Glutamatergic neuron (in vitro differentiated cells): ENCODE measurements at regions not wholly inside any gene's neighbourhood (a gene's known extent, or its start where the extent isn't known, plus 50 kb on each side); places are given as distances from the start of the nearest gene placed in this dataset.

Source experiments
- DNase-seq: peaks from one replicate; pipeline ENCODE4 v3.0.0; 2022
- H3K27ac Mint-ChIP-seq: one replicate; pipeline ENCODE4 v1.8.0; 2020; ENCODE audit warnings: mild to moderate bottlenecking, mixed read lengths, inconsistent platforms; ENCODE audit not compliant: unreplicated experiment
- H3K27me3 Mint-ChIP-seq: one replicate; pipeline ENCODE4 v1.8.0; 2020; ENCODE audit warnings: mild to moderate bottlenecking, moderate library complexity, mixed read lengths, inconsistent platforms; ENCODE audit not compliant: unreplicated experiment
- H3K36me3 Mint-ChIP-seq: one replicate; pipeline ENCODE4 v1.8.0; 2020; ENCODE audit warnings: mild to moderate bottlenecking, mixed read lengths, inconsistent platforms; ENCODE audit not compliant: unreplicated experiment
- H3K4me1 Mint-ChIP-seq: one replicate; pipeline ENCODE4 v1.8.0; 2020; ENCODE audit warnings: mild to moderate bottlenecking, low read depth, mixed read lengths, inconsistent platforms; ENCODE audit not compliant: unreplicated experiment
- H3K4me3 Mint-ChIP-seq: one replicate; pipeline ENCODE4 v1.8.0; 2020; ENCODE audit warnings: mild to moderate bottlenecking, mixed read lengths, inconsistent platforms; ENCODE audit not compliant: unreplicated experiment
- H3K9me3 Mint-ChIP-seq: one replicate; pipeline ENCODE4 v1.8.0; 2020; ENCODE audit warnings: mild to moderate bottlenecking, moderate library complexity, mixed read lengths, inconsistent platforms; ENCODE audit not compliant: unreplicated experiment
- CTCF ChIP-seq: fragments of 200-600 bp; sonication (generic); IDR thresholded peaks from one replicate; pipeline ENCODE4 v1.5.0; 2021; ENCODE audit not compliant: partially characterized antibody, unreplicated experiment

- Mint-ChIP-seq H3K9me3 (no peaks in the 10 kb centered on the region), H3K27ac (no peak overlapping the region), H3K36me3 (no peaks in the 10 kb centered on the region), H3K4me3 (no peak overlapping the region), H3K4me1 (no peaks in the 10 kb centered on the region), H3K27me3 (no peaks in the 10 kb centered on the region)
- no peak for DNase-seq
- no peak for TF ChIP-seq CTCF
Measured at GRCh38 chr3:164641071-164641470, 437.2 kb downstream of the SI start.

GRCh38 chr3:164640591-164640990 lies 437.7 kb downstream of the SI start:
- TF ChIP-seq CTCF: no peak
- Mint-ChIP-seq H3K4me1 (no peaks in the 10 kb centered on the region), H3K9me3 (no peaks in the 10 kb centered on the region), H3K36me3 (no peaks in the 10 kb centered on the region), H3K27me3 (no peaks in the 10 kb centered on the region), H3K27ac (no peak overlapping the region), H3K4me3 (no peak overlapping the region)
- DNase-seq: no peak

- TF ChIP-seq CTCF: no peak
- no peaks in the 10 kb centered on the region for H3K36me3 Mint-ChIP-seq
- DNase-seq: no peak
- H3K4me1 Mint-ChIP-seq: no peaks in the 10 kb centered on the region
- H3K9me3 Mint-ChIP-seq: no peaks in the 10 kb centered on the region
- no peak overlapping the region for H3K27ac Mint-ChIP-seq
- H3K4me3 Mint-ChIP-seq: no peak overlapping the region
- H3K27me3 Mint-ChIP-seq: no peaks in the 10 kb centered on the region
Measured at GRCh38 chr3:164620956-164621355, 457.3 kb downstream of the SI start.

DNA sequence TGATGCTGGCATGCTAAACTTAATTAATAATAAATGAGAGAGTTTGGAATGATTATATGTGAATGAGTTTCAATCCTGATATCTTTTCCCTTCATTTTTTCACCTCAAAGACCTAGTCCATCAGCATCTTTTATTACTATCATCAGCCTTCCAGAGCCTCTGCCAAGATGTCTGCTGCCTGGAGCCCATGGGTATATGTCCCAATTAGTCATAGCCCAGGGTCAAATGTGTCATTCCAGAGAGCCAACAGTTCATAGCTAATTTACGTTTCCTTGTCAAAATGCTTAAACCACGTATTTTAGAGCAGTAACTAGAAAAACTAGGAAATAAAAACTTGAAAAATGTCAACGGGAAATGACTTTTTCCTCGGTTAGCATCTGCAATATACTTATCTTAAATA lies 457.9 kb downstream of the SI start:
- no peaks in the 10 kb centered on the region for H3K36me3 Mint-ChIP-seq
- H3K27me3 Mint-ChIP-seq: no peaks in the 10 kb centered on the region
- no peak for TF ChIP-seq CTCF
- no peak overlapping the region for H3K4me3 Mint-ChIP-seq
- H3K4me1 Mint-ChIP-seq: no peaks in the 10 kb centered on the region
- DNase-seq: no peak
- H3K27ac Mint-ChIP-seq: no peak overlapping the region
- no peaks in the 10 kb centered on the region for H3K9me3 Mint-ChIP-seq

GRCh38 chr3:164612751-164613150 lies 465.5 kb downstream of the SI start:
- no peak overlapping the region for H3K4me3 Mint-ChIP-seq
- no peak for DNase-seq
- no peaks in the 10 kb centered on the region for H3K4me1 Mint-ChIP-seq
- no peak for TF ChIP-seq CTCF
- no peaks in the 10 kb centered on the region for H3K36me3 Mint-ChIP-seq
- no peaks in the 10 kb centered on the region for H3K27me3 Mint-ChIP-seq
- no peaks in the 10 kb centered on the region for H3K9me3 Mint-ChIP-seq
- H3K27ac Mint-ChIP-seq: no peak overlapping the region
